ENCODE measurements at regions not wholly inside any gene's neighbourhood (a gene's known extent, or its start where the extent isn't known, plus 50 kb on each side); places are given as distances from the start of the nearest gene placed in this dataset.

GRCh38 chr14:25134184-25134583, 84.2 kb upstream of the STXBP6 start:
- DNase-seq, result no peak

GRCh38 chr14:25132732-25133422, 82.9 kb upstream of the STXBP6 start:
- DNase-seq, result peak; percentile 66

- no peak for DNase-seq
Observed at GRCh38 chr14:25132094-25132493, 82.1 kb upstream of the STXBP6 start.

- DNase-seq, result no peak
Observed at GRCh38 chr14:25122843-25123242, 72.9 kb upstream of the STXBP6 start.

GRCh38 chr14:25122211-25122610, 72.3 kb upstream of the STXBP6 start:
- DNase-seq, result no peak

- no peak for DNase-seq
Observed at GRCh38 chr14:25121337-25122129, 71.6 kb upstream of the STXBP6 start.

GRCh38 chr14:25120261-25120660, 70.3 kb upstream of the STXBP6 start:
- DNase-seq, result no peak

GRCh38 chr14:25118671-25119070, 68.7 kb upstream of the STXBP6 start:
- DNase-seq, result no peak

GRCh38 chr14:25117342-25117741, 67.4 kb upstream of the STXBP6 start:
- DNase-seq, result no peak

- no peak for DNase-seq
Observed at GRCh38 chr14:25116607-25117006, 66.7 kb upstream of the STXBP6 start.

- no peak for DNase-seq
Observed at GRCh38 chr14:25113394-25113793, 63.4 kb upstream of the STXBP6 start.

GRCh38 chr14:25111061-25111601, 61.2 kb upstream of the STXBP6 start:
- DNase-seq, result no peak

GRCh38 chr14:25110106-25110505, 60.2 kb upstream of the STXBP6 start:
- DNase-seq, result no peak

GRCh38 chr14:25108959-25109358, 59.0 kb upstream of the STXBP6 start:
- DNase-seq, result no peak

- DNase-seq, result no peak
Observed at GRCh38 chr14:25108291-25108690, 58.3 kb upstream of the STXBP6 start.

- DNase-seq, result no peak
Observed at GRCh38 chr14:25103820-25104219, 53.9 kb upstream of the STXBP6 start.

- DNase-seq, result no peak
Observed at GRCh38 chr14:25103271-25103670, 53.3 kb upstream of the STXBP6 start.

GRCh38 chr14:25102788-25103187, 52.8 kb upstream of the STXBP6 start:
- no peak for DNase-seq

- DNase-seq, result no peak
Observed at GRCh38 chr14:25101276-25101675, 51.3 kb upstream of the STXBP6 start.
